ENCODE measurements at regions not wholly inside any gene's neighbourhood (a gene's known extent, or its start where the extent isn't known, plus 50 kb on each side); places are given as distances from the start of the nearest gene placed in this dataset.

- no peak overlapping the region for H3K27ac Mint-ChIP-seq
- no peaks in the 10 kb centered on the region for H3K4me1 Mint-ChIP-seq (ENCODE audit: low read depth)
- no peaks in the 10 kb centered on the region for H3K9me3 Mint-ChIP-seq
- H3K27me3 Mint-ChIP-seq, result no peaks in the 10 kb centered on the region
- no peak overlapping the region for H3K4me3 Mint-ChIP-seq
- no peaks in the 10 kb centered on the region for H3K36me3 Mint-ChIP-seq (ENCODE audit: low read depth)
Measured at GRCh38 chr13:72463561-72463960, 263.9 kb downstream of the MZT1 start.

- no peaks in the 10 kb centered on the region for H3K4me1 Mint-ChIP-seq (ENCODE audit: low read depth)
- H3K27me3 Mint-ChIP-seq, result no peaks in the 10 kb centered on the region
- no peaks in the 10 kb centered on the region for H3K36me3 Mint-ChIP-seq (ENCODE audit: low read depth)
- H3K27ac Mint-ChIP-seq, result no peak overlapping the region
- H3K4me3 Mint-ChIP-seq, result no peak overlapping the region
- no peaks in the 10 kb centered on the region for H3K9me3 Mint-ChIP-seq
Measured at GRCh38 chr13:72462726-72463125, 264.7 kb downstream of the MZT1 start.

GRCh38 chr13:72462166-72462565 lies 265.3 kb downstream of the MZT1 start:
- H3K27ac Mint-ChIP-seq, result no peak overlapping the region
- H3K27me3 Mint-ChIP-seq, result no peaks in the 10 kb centered on the region
- no peaks in the 10 kb centered on the region for H3K4me1 Mint-ChIP-seq (ENCODE audit: low read depth)
- H3K36me3 Mint-ChIP-seq (ENCODE audit: low read depth), result no peaks in the 10 kb centered on the region
- H3K4me3 Mint-ChIP-seq, result no peak overlapping the region
- no peaks in the 10 kb centered on the region for H3K9me3 Mint-ChIP-seq

- no peaks in the 10 kb centered on the region for H3K4me1 Mint-ChIP-seq (ENCODE audit: low read depth)
Measured at GRCh38 chr13:72458701-72459100, 268.7 kb downstream of the MZT1 start.

GRCh38 chr13:72457151-72457550 lies 270.3 kb downstream of the MZT1 start:
- Mint-ChIP-seq H3K27me3 (no peaks in the 10 kb centered on the region), H3K27ac (no peak overlapping the region), H3K4me1 (ENCODE audit: low read depth) (no peaks in the 10 kb centered on the region), H3K4me3 (no peak overlapping the region), H3K36me3 (ENCODE audit: low read depth) (no peaks in the 10 kb centered on the region), H3K9me3 (no peaks in the 10 kb centered on the region)

More at GRCh38 chr13:72458701-72459100, 268.7 kb downstream of the MZT1 start:
- Mint-ChIP-seq H3K27ac (no peak overlapping the region), H3K4me3 (no peak overlapping the region), H3K9me3 (no peaks in the 10 kb centered on the region), H3K36me3 (ENCODE audit: low read depth) (no peaks in the 10 kb centered on the region), H3K27me3 (no peaks in the 10 kb centered on the region)

GRCh38 chr13:72456486-72456885 lies 270.9 kb downstream of the MZT1 start:
- H3K27me3 Mint-ChIP-seq, result no peaks in the 10 kb centered on the region
- no peak overlapping the region for H3K27ac Mint-ChIP-seq
- no peaks in the 10 kb centered on the region for H3K4me1 Mint-ChIP-seq (ENCODE audit: low read depth)
- no peaks in the 10 kb centered on the region for H3K36me3 Mint-ChIP-seq (ENCODE audit: low read depth)
- no peaks in the 10 kb centered on the region for H3K9me3 Mint-ChIP-seq
- no peak overlapping the region for H3K4me3 Mint-ChIP-seq

- no peak overlapping the region for H3K27ac Mint-ChIP-seq
- no peaks in the 10 kb centered on the region for H3K9me3 Mint-ChIP-seq
- H3K27me3 Mint-ChIP-seq, result no peaks in the 10 kb centered on the region
- H3K4me3 Mint-ChIP-seq, result no peak overlapping the region
- no peaks in the 10 kb centered on the region for H3K36me3 Mint-ChIP-seq (ENCODE audit: low read depth)
- no peaks in the 10 kb centered on the region for H3K4me1 Mint-ChIP-seq (ENCODE audit: low read depth)
Measured at GRCh38 chr13:72453161-72453560, 274.3 kb downstream of the MZT1 start.

- no peak overlapping the region for H3K27ac Mint-ChIP-seq
- H3K4me1 Mint-ChIP-seq (ENCODE audit: low read depth), result no peaks in the 10 kb centered on the region
- no peaks in the 10 kb centered on the region for H3K36me3 Mint-ChIP-seq (ENCODE audit: low read depth)
- H3K4me3 Mint-ChIP-seq, result no peak overlapping the region
- no peaks in the 10 kb centered on the region for H3K27me3 Mint-ChIP-seq
- H3K9me3 Mint-ChIP-seq, result no peaks in the 10 kb centered on the region
Measured at GRCh38 chr13:72448082-72448481, 279.3 kb downstream of the MZT1 start.

GRCh38 chr13:72444999-72445398 lies 282.4 kb downstream of the MZT1 start:
- H3K4me1 Mint-ChIP-seq (ENCODE audit: low read depth), result no peaks in the 10 kb centered on the region
- H3K27ac Mint-ChIP-seq, result no peak overlapping the region
- H3K9me3 Mint-ChIP-seq, result peaks cover 4% of the 10 kb centered on the region
- H3K27me3 Mint-ChIP-seq, result peaks cover 4% of the 10 kb centered on the region
- no peak overlapping the region for H3K4me3 Mint-ChIP-seq
- H3K36me3 Mint-ChIP-seq (ENCODE audit: low read depth), result no peaks in the 10 kb centered on the region

GRCh38 chr13:72437458-72437857 lies 290.0 kb downstream of the MZT1 start:
- Mint-ChIP-seq H3K36me3 (ENCODE audit: low read depth) (no peaks in the 10 kb centered on the region), H3K4me1 (ENCODE audit: low read depth) (no peaks in the 10 kb centered on the region), H3K4me3 (no peak overlapping the region), H3K27ac (no peak overlapping the region), H3K9me3 (peaks cover 4% of the 10 kb centered on the region), H3K27me3 (peaks cover 4% of the 10 kb centered on the region)

- Mint-ChIP-seq H3K4me3 (no peak overlapping the region), H3K27ac (no peak overlapping the region), H3K36me3 (ENCODE audit: low read depth) (no peaks in the 10 kb centered on the region), H3K4me1 (ENCODE audit: low read depth) (no peaks in the 10 kb centered on the region), H3K27me3 (no peaks in the 10 kb centered on the region), H3K9me3 (peaks cover 5% of the 10 kb centered on the region)
Measured at GRCh38 chr13:72435251-72435650, 292.2 kb downstream of the MZT1 start.

GRCh38 chr13:72431981-72432682 lies 295.3 kb downstream of the MZT1 start:
- H3K4me3 Mint-ChIP-seq, result no peak overlapping the region

GRCh38 chr13:72430923-72431322 lies 296.5 kb downstream of the MZT1 start:
- no peaks in the 10 kb centered on the region for H3K27me3 Mint-ChIP-seq
- no peaks in the 10 kb centered on the region for H3K4me1 Mint-ChIP-seq (ENCODE audit: low read depth)
- no peak overlapping the region for H3K4me3 Mint-ChIP-seq
- H3K27ac Mint-ChIP-seq, result no peak overlapping the region
- H3K9me3 Mint-ChIP-seq, result peaks cover 5% of the 10 kb centered on the region
- H3K36me3 Mint-ChIP-seq (ENCODE audit: low read depth), result no peaks in the 10 kb centered on the region

More at GRCh38 chr13:72431981-72432682, 295.3 kb downstream of the MZT1 start:
- no peaks in the 10 kb centered on the region for H3K4me1 Mint-ChIP-seq (ENCODE audit: low read depth)
- no peaks in the 10 kb centered on the region for H3K36me3 Mint-ChIP-seq (ENCODE audit: low read depth)
- no peaks in the 10 kb centered on the region for H3K27me3 Mint-ChIP-seq
- H3K27ac Mint-ChIP-seq, result no peak overlapping the region
- H3K9me3 Mint-ChIP-seq, result peaks cover 5% of the 10 kb centered on the region

GRCh38 chr13:72427757-72428528 lies 299.5 kb downstream of the MZT1 start:
- Mint-ChIP-seq H3K4me3 (no peak overlapping the region), H3K4me1 (ENCODE audit: low read depth) (no peaks in the 10 kb centered on the region), H3K27me3 (no peaks in the 10 kb centered on the region), H3K9me3 (peaks cover 5% of the 10 kb centered on the region), H3K27ac (no peak overlapping the region), H3K36me3 (ENCODE audit: low read depth) (no peaks in the 10 kb centered on the region)

GRCh38 chr13:72424059-72424458 lies 303.4 kb downstream of the MZT1 start:
- Mint-ChIP-seq H3K9me3 (no peaks in the 10 kb centered on the region), H3K4me1 (ENCODE audit: low read depth) (no peaks in the 10 kb centered on the region), H3K27ac (no peak overlapping the region), H3K4me3 (no peak overlapping the region), H3K36me3 (ENCODE audit: low read depth) (no peaks in the 10 kb centered on the region), H3K27me3 (no peaks in the 10 kb centered on the region)

Data from stimulated activated naive CD8-positive, alpha-beta T cell treated with anti-CD3 and anti-CD28 coated beads, Interleukin-15, Interleukin-2, amounts not matched to agents 100 ng/mL and 50 ng/mL, for 24 hours (primary cell).